ENCODE measurements at regions not wholly inside any gene's neighbourhood (a gene's known extent, or its start where the extent isn't known, plus 50 kb on each side); places are given as distances from the start of the nearest gene placed in this dataset.

GRCh38 chr5:98109561-98110006 lies 663.9 kb upstream of the RGMB start:
- ATAC-seq (ENCODE audit: low read depth), result no peak
- intact Hi-C loops (cut with micrococcal nuclease), result no loop called here
- H3K4me3 Mint-ChIP-seq, result no peak overlapping the region

GRCh38 chr5:98110282-98110691 lies 663.2 kb upstream of the RGMB start:
- ATAC-seq (ENCODE audit: low read depth), result no peak
- POLR2A ChIA-PET, result no interaction called here
- DNase-seq, result no peak
- intact Hi-C loops (cut with micrococcal nuclease), result no loop called here
- H3K9me3 Mint-ChIP-seq, result no peaks in the 10 kb centered on the region
- no peaks in the 10 kb centered on the region for H3K4me1 Mint-ChIP-seq
- CTCF ChIA-PET, result no interaction called here
- H3K27me3 Mint-ChIP-seq, result no peaks in the 10 kb centered on the region
- no peaks in the 10 kb centered on the region for H3K36me3 Mint-ChIP-seq (ENCODE audit: low read depth)
- no peak overlapping the region for H3K4me3 Mint-ChIP-seq
- no peak overlapping the region for H3K27ac Mint-ChIP-seq
- TF ChIP-seq CTCF (IDR thresholded peaks at IDR 0.05), result no peak

More at GRCh38 chr5:98109561-98110006, 663.9 kb upstream of the RGMB start:
- DNase-seq, result no peak
- TF ChIP-seq CTCF (IDR thresholded peaks at IDR 0.05), result no peak
- Mint-ChIP-seq H3K27me3 (no peaks in the 10 kb centered on the region), H3K9me3 (no peaks in the 10 kb centered on the region), H3K4me1 (no peaks in the 10 kb centered on the region), H3K27ac (no peak overlapping the region), H3K36me3 (ENCODE audit: low read depth) (no peaks in the 10 kb centered on the region)
- CTCF ChIA-PET, result no interaction called here
- POLR2A ChIA-PET, result no interaction called here

- Mint-ChIP-seq H3K9me3 (no peaks in the 10 kb centered on the region), H3K4me1 (no peaks in the 10 kb centered on the region), H3K27me3 (no peaks in the 10 kb centered on the region), H3K36me3 (ENCODE audit: low read depth) (no peaks in the 10 kb centered on the region), H3K27ac (no peak overlapping the region), H3K4me3 (no peak overlapping the region)
- DNase-seq (no peak), ATAC-seq (ENCODE audit: low read depth) (no peak)
- ChIA-PET CTCF (no interaction called here), POLR2A (no interaction called here)
- intact Hi-C loops (cut with micrococcal nuclease), result no loop called here
- no peak for TF ChIP-seq CTCF (IDR thresholded peaks at IDR 0.05)
These were observed 662.7 kb upstream of the RGMB start for GRCh38 chr5:98110791-98111190.

GRCh38 chr5:98111686-98112085 lies 661.8 kb upstream of the RGMB start:
- Mint-ChIP-seq H3K27ac (no peak overlapping the region), H3K27me3 (no peaks in the 10 kb centered on the region), H3K9me3 (no peaks in the 10 kb centered on the region), H3K4me3 (no peak overlapping the region), H3K4me1 (no peaks in the 10 kb centered on the region), H3K36me3 (ENCODE audit: low read depth) (no peaks in the 10 kb centered on the region)
- TF ChIP-seq CTCF (IDR thresholded peaks at IDR 0.05), result no peak
- ChIA-PET POLR2A (no interaction called here), CTCF (no interaction called here)
- DNase-seq (no peak), ATAC-seq (ENCODE audit: low read depth) (no peak)
- intact Hi-C loops (cut with micrococcal nuclease), result no loop called here

GRCh38 chr5:98121036-98121936 lies 652.2 kb upstream of the RGMB start:
- Mint-ChIP-seq H3K36me3 (ENCODE audit: low read depth) (no peaks in the 10 kb centered on the region), H3K4me1 (no peaks in the 10 kb centered on the region), H3K27ac (no peak overlapping the region), H3K9me3 (no peaks in the 10 kb centered on the region), H3K27me3 (no peaks in the 10 kb centered on the region), H3K4me3 (no peak overlapping the region)
- no peak for DNase-seq
- intact Hi-C loops (cut with micrococcal nuclease), result no loop called here
- no peak for TF ChIP-seq CTCF (IDR thresholded peaks at IDR 0.05)
- ChIA-PET CTCF (no interaction called here), POLR2A (no interaction called here)
- no peak for ATAC-seq (ENCODE audit: low read depth)

Data from activated B cell treated with CpG ODN at 0.5 μM for 24 hours (primary cell).